ENCODE measurements at regions not wholly inside any gene's neighbourhood (a gene's known extent, or its start where the extent isn't known, plus 50 kb on each side); places are given as distances from the start of the nearest gene placed in this dataset.

- Histone ChIP-seq H3K4me3 (no peak overlapping the region), H3K9me3 (no peaks in the 10 kb centered on the region), H3K27me3 (no peaks in the 10 kb centered on the region), H3K27ac (replicated peaks in 1 of 4) (no peak overlapping the region), H3K36me3 (no peaks in the 10 kb centered on the region), H3K4me1 (no peaks in the 10 kb centered on the region)
- DNase-seq (ENCODE audit: extremely low spot score): no peak
- 83% methylated on average over 1 of the region's 1 CpG for WGBS
- intact Hi-C loops (cut with DNase I): no loop called here
- no peak for TF ChIP-seq POLR2A (IDR thresholded peaks at IDR 0.05; ENCODE audit: low read depth)
- no peak for TF ChIP-seq EP300 (IDR thresholded peaks at IDR 0.05)
- no peak for TF ChIP-seq POLR2AphosphoS5 (IDR thresholded peaks at IDR 0.05)
Observed at GRCh38 chr4:35673137-35673536, 571.2 kb downstream of the ARAP2 start.

- H3K4me1 ChIP-seq: no peaks in the 10 kb centered on the region
- peaks cover 0 to 6% (median 2%) of the 10 kb centered on the region in 4 donors for H3K9me3 ChIP-seq
Observed at GRCh38 chr4:35684755-35685154, 559.6 kb downstream of the ARAP2 start.

GRCh38 chr4:35689870-35690269 is 554.4 kb downstream of the ARAP2 start:
- intact Hi-C loops (cut with DNase I): no loop called here
- Histone ChIP-seq H3K27ac (replicated peaks in 1 of 4) (no peak overlapping the region), H3K36me3 (no peaks in the 10 kb centered on the region), H3K9me3 (no peaks in the 10 kb centered on the region), H3K4me1 (no peaks in the 10 kb centered on the region), H3K4me3 (no peak overlapping the region), H3K27me3 (no peaks in the 10 kb centered on the region)
- TF ChIP-seq EP300 (IDR thresholded peaks at IDR 0.05) (no peak), POLR2A (IDR thresholded peaks at IDR 0.05; ENCODE audit: low read depth) (no peak), POLR2AphosphoS5 (IDR thresholded peaks at IDR 0.05) (no peak), CTCF (IDR thresholded peaks at IDR 0.05) (no peak)
- WGBS: 64% methylated on average over 1 of the region's 1 CpG
- no peak for DNase-seq (ENCODE audit: extremely low spot score)

More at GRCh38 chr4:35684755-35685154, 559.6 kb downstream of the ARAP2 start:
- intact Hi-C loops (cut with DNase I): no loop called here
- Histone ChIP-seq H3K27ac (replicated peaks in 1 of 4) (no peak overlapping the region), H3K36me3 (no peaks in the 10 kb centered on the region), H3K27me3 (no peaks in the 10 kb centered on the region), H3K4me3 (no peak overlapping the region)
- WGBS: 68% methylated on average over 1 of the region's 1 CpG
- DNase-seq (ENCODE audit: extremely low spot score): no peak
- no peak for TF ChIP-seq EP300 (IDR thresholded peaks at IDR 0.05)
- no peak for TF ChIP-seq POLR2AphosphoS5 (IDR thresholded peaks at IDR 0.05)
- TF ChIP-seq CTCF (IDR thresholded peaks at IDR 0.05): no peak
- no peak for TF ChIP-seq POLR2A (IDR thresholded peaks at IDR 0.05; ENCODE audit: low read depth)

- intact Hi-C loops (cut with DNase I): no loop called here
- H3K27me3 ChIP-seq: no peaks in the 10 kb centered on the region
- 80% methylated on average over 1 of the region's 1 CpG for WGBS
- H3K9me3 ChIP-seq: no peaks in the 10 kb centered on the region
- H3K36me3 ChIP-seq: no peaks in the 10 kb centered on the region
- no peak overlapping the region for H3K4me3 ChIP-seq
- no peaks in the 10 kb centered on the region for H3K4me1 ChIP-seq
- no peak for TF ChIP-seq CTCF (IDR thresholded peaks at IDR 0.05)
- TF ChIP-seq POLR2AphosphoS5 (IDR thresholded peaks at IDR 0.05): no peak
- TF ChIP-seq POLR2A (IDR thresholded peaks at IDR 0.05; ENCODE audit: low read depth): no peak
- TF ChIP-seq EP300 (IDR thresholded peaks at IDR 0.05): no peak
- no peak overlapping the region for H3K27ac ChIP-seq (replicated peaks in 1 of 4)
- no peak for DNase-seq (ENCODE audit: extremely low spot score)
Observed at GRCh38 chr4:35690271-35690670, 554.0 kb downstream of the ARAP2 start.

GRCh38 chr4:35695003-35695402 is 549.3 kb downstream of the ARAP2 start:
- H3K27ac ChIP-seq (replicated peaks in 1 of 4): no peak overlapping the region
- no peaks in the 10 kb centered on the region for H3K4me1 ChIP-seq
- no peaks in the 10 kb centered on the region for H3K36me3 ChIP-seq
- H3K9me3 ChIP-seq: no peaks in the 10 kb centered on the region
- intact Hi-C loops (cut with DNase I): no loop called here
- 90% methylated on average over 3 of the region's 3 CpGs for WGBS
- no peak for DNase-seq (ENCODE audit: extremely low spot score)
- no peaks in the 10 kb centered on the region for H3K27me3 ChIP-seq
- no peak overlapping the region for H3K4me3 ChIP-seq
- TF ChIP-seq CTCF (IDR thresholded peaks at IDR 0.05) (no peak), EP300 (IDR thresholded peaks at IDR 0.05) (no peak), POLR2A (IDR thresholded peaks at IDR 0.05; ENCODE audit: low read depth) (no peak), POLR2AphosphoS5 (IDR thresholded peaks at IDR 0.05) (no peak)
